Liver (tissue), 7 donors: ENCODE measurements at regions not wholly inside any gene's neighbourhood (a gene's known extent, or its start where the extent isn't known, plus 50 kb on each side); places are given as distances from the start of the nearest gene placed in this dataset.

Experiments
- DNase-seq: peaks from one replicate; pipeline ENCODE4 v3.0.0-alpha.2; 2017; ENCODE audit warnings: low spot score
- H3K27ac ChIP-seq, 2 donors: one replicate each; pipeline ENCODE4 v1.7.0; 2013; ENCODE audit warnings: inconsistent platforms in 2 of 2, low read length in 2 of 2, control low read depth in 1 of 2, low read depth in 1 of 2, mild to moderate bottlenecking in 1 of 2
- H3K27me3 ChIP-seq, 4 donors: one replicate each; pipeline versions ENCODE4 v1.6.1 to v1.7.0; 2013; ENCODE audit warnings: low read length in 3 of 4, inconsistent platforms in 1 of 4, mild to moderate bottlenecking in 1 of 4, moderate library complexity in 1 of 4; ENCODE audit not compliant: control insufficient read depth in 4 of 4, insufficient read depth in 4 of 4
- H3K36me3 ChIP-seq, 4 donors: one replicate each; pipeline versions ENCODE4 v1.6.1 to v1.7.0; 2013; ENCODE audit warnings: low read length in 3 of 4, mild to moderate bottlenecking in 3 of 4, low read depth in 1 of 4, moderate library complexity in 1 of 4; ENCODE audit not compliant: control insufficient read depth in 4 of 4, insufficient read depth in 3 of 4
- H3K4me1 ChIP-seq, 4 donors: one replicate each; pipeline versions ENCODE4 v1.6.1 to v1.7.0; 2013; ENCODE audit warnings: low read length in 3 of 4, mild to moderate bottlenecking in 3 of 4, moderate library complexity in 1 of 4; ENCODE audit not compliant: control insufficient read depth in 4 of 4, insufficient read depth in 4 of 4
- H3K4me3 ChIP-seq, 3 donors: one replicate each; pipeline versions ENCODE4 v1.6.1 to v1.7.0; 2013; ENCODE audit warnings: low read length in 3 of 3, control low read depth in 1 of 3, low read depth in 1 of 3, mild to moderate bottlenecking in 1 of 3
- H3K9ac ChIP-seq, 2 donors: one replicate each; pipeline ENCODE4 v1.7.0; 2013; ENCODE audit warnings: low read length in 2 of 2, mild to moderate bottlenecking in 2 of 2, moderate library complexity in 2 of 2, control low read depth in 1 of 2, low read depth in 1 of 2
- H3K9me3 ChIP-seq, 4 donors: one replicate each; pipeline versions ENCODE4 v1.6.1 to v1.7.0; 2013; ENCODE audit warnings: low read length in 3 of 4; ENCODE audit not compliant: control insufficient read depth in 4 of 4
- ATF3 ChIP-seq: IDR thresholded peaks from 2 replicates; pipeline ENCODE4 v1.6.1; 2016; ENCODE audit warnings: antibody characterized with exemption
- FOXA1 ChIP-seq: IDR thresholded peaks from 2 replicates; pipeline ENCODE4 v1.6.1; 2016; ENCODE audit warnings: antibody characterized with exemption
- FOXA2 ChIP-seq: IDR thresholded peaks from 2 replicates; pipeline ENCODE4 v1.6.1; 2016; ENCODE audit warnings: antibody characterized with exemption
- HNF4G ChIP-seq: IDR thresholded peaks from 2 replicates; pipeline ENCODE4 v1.6.1; 2016; ENCODE audit warnings: antibody characterized with exemption
- JUND ChIP-seq, 2 donors: IDR thresholded peaks; 2 replicates each; pipeline ENCODE4 v1.6.1; 2016; ENCODE audit warnings: antibody characterized with exemption in 2 of 2
- MAX ChIP-seq: IDR thresholded peaks from 2 replicates; pipeline ENCODE4 v1.6.1; 2016; ENCODE audit warnings: antibody characterized with exemption
- NR2F2 ChIP-seq: IDR thresholded peaks from 2 replicates; pipeline ENCODE4 v1.6.1; 2016; ENCODE audit warnings: antibody characterized with exemption
- RAD21 ChIP-seq, 2 donors: IDR thresholded peaks; 2 replicates each; pipeline ENCODE4 v1.6.1; 2016; ENCODE audit warnings: antibody characterized with exemption in 2 of 2, mild to moderate bottlenecking in 2 of 2
- REST ChIP-seq: IDR thresholded peaks from 2 replicates; pipeline ENCODE4 v1.6.1; 2016; ENCODE audit warnings: antibody characterized with exemption, mild to moderate bottlenecking
- RXRA ChIP-seq, 2 donors: IDR thresholded peaks; 2 replicates each; pipeline ENCODE4 v1.6.1; 2017 to 2018; ENCODE audit warnings: antibody characterized with exemption in 2 of 2, mild to moderate bottlenecking in 1 of 2
- SP1 ChIP-seq: IDR thresholded peaks from 2 replicates; pipeline ENCODE4 v1.6.1; 2018; ENCODE audit warnings: antibody characterized with exemption, mild to moderate bottlenecking
- TAF1 ChIP-seq: conservative IDR thresholded peaks from 2 replicates; pipeline ENCODE4 v1.6.1; 2016; ENCODE audit warnings: antibody characterized with exemption, mild to moderate bottlenecking
- YY1 ChIP-seq: IDR thresholded peaks from 2 replicates; pipeline ENCODE4 v1.6.1; 2016; ENCODE audit warnings: antibody characterized with exemption, mild to moderate bottlenecking
- ZBTB33 ChIP-seq: IDR thresholded peaks from 2 replicates; pipeline ENCODE4 v1.6.1; 2016; ENCODE audit warnings: antibody characterized with exemption
- WGBS: extraction: QIAGEN DNeasy Blood & Tissue Kit; methylation state at CpG from one replicate; pipeline ENCODE4 v1.1.7; 2013; 5-methylcytosine and 5-hydroxymethylcytosine counted together
- donor health status: healthy.
- donor health status: healthy.
- donor health status: healthy.
- donor health status: healthy.

GRCh38 chr6:67898875-67899274 is 736.2 kb upstream of the ADGRB3 start (continued):
- TF ChIP-seq REST (no peak), HNF4G (no peak), FOXA2 (no peak), ATF3 (no peak), YY1 (no peak), FOXA1 (no peak), MAX (no peak), SP1 (no peak), NR2F2 (no peak), JUND (IDR thresholded peaks at IDR 0.05) (no peak)

GRCh38 chr6:67897998-67898607 is 737.0 kb upstream of the ADGRB3 start:
- H3K4me1 ChIP-seq, result no peaks in the 10 kb centered on the region
- no peak overlapping the region for H3K4me3 ChIP-seq
- H3K27me3 ChIP-seq, result no peaks in the 10 kb centered on the region
- WGBS, result 68% methylated on average over 7 of the region's 7 CpGs
- no peak overlapping the region for H3K27ac ChIP-seq
- no peak for DNase-seq
- H3K9me3 ChIP-seq, result no peaks in the 10 kb centered on the region
- no peak for TF ChIP-seq JUND (IDR thresholded peaks at IDR 0.05)
- H3K36me3 ChIP-seq, result no peaks in the 10 kb centered on the region
- H3K9ac ChIP-seq, result no peak overlapping the region

- Histone ChIP-seq H3K27ac (no peak overlapping the region), H3K27me3 (no peaks in the 10 kb centered on the region), H3K36me3 (no peaks in the 10 kb centered on the region), H3K9ac (no peak overlapping the region), H3K9me3 (no peaks in the 10 kb centered on the region), H3K4me1 (no peaks in the 10 kb centered on the region), H3K4me3 (no peak overlapping the region)
- 21% methylated on average over 1 of the region's 1 CpG for WGBS
- no peak for DNase-seq
- TF ChIP-seq REST (no peak), ATF3 (no peak), FOXA2 (no peak), TAF1 (no peak), NR2F2 (no peak), JUND (IDR thresholded peaks at IDR 0.05) (no peak), FOXA1 (no peak), MAX (no peak), YY1 (no peak), RAD21 (IDR thresholded peaks at IDR 0.05) (no peak), ZBTB33 (no peak), RXRA (IDR thresholded peaks at IDR 0.05) (no peak)
These were observed 738.6 kb upstream of the ADGRB3 start for GRCh38 chr6:67896476-67896875.
